ENCODE measurements at regions not wholly inside any gene's neighbourhood (a gene's known extent, or its start where the extent isn't known, plus 50 kb on each side); places are given as distances from the start of the nearest gene placed in this dataset.

GRCh38 chrX:13144927-13145655 lies 100.7 kb upstream of the FAM9C start:
- TF ChIP-seq CTCF (IDR thresholded peaks at IDR 0.05; ENCODE audit: extremely low read depth, insufficient read depth, missing control alignments) = no peak
- in situ Hi-C loops (cut with MboI; ENCODE audit: low pct_unique_long_range_greater_than_20kb, low sequenced_read_pairs, unreplicated experiment) = no loop called here
- no peak for DNase-seq (ENCODE audit: low spot score)

- in situ Hi-C loops (cut with MboI; ENCODE audit: low pct_unique_long_range_greater_than_20kb, low sequenced_read_pairs, unreplicated experiment) = no loop called here
These were observed 98.5 kb upstream of the FAM9C start for GRCh38 chrX:13142891-13143290.

GRCh38 chrX:13140007-13140406 lies 95.6 kb upstream of the FAM9C start:
- no peak for TF ChIP-seq CTCF (IDR thresholded peaks at IDR 0.05; ENCODE audit: extremely low read depth, insufficient read depth, missing control alignments)
- in situ Hi-C loops (cut with MboI; ENCODE audit: low pct_unique_long_range_greater_than_20kb, low sequenced_read_pairs, unreplicated experiment) = no loop called here
- DNase-seq (ENCODE audit: low spot score) = no peak

More at GRCh38 chrX:13142891-13143290, 98.5 kb upstream of the FAM9C start:
- DNase-seq (ENCODE audit: low spot score) = no peak
- no peak for TF ChIP-seq CTCF (IDR thresholded peaks at IDR 0.05; ENCODE audit: extremely low read depth, insufficient read depth, missing control alignments)

- no peak for TF ChIP-seq CTCF (IDR thresholded peaks at IDR 0.05; ENCODE audit: extremely low read depth, insufficient read depth, missing control alignments)
- in situ Hi-C loops (cut with MboI; ENCODE audit: low pct_unique_long_range_greater_than_20kb, low sequenced_read_pairs, unreplicated experiment) = no loop called here
- DNase-seq (ENCODE audit: low spot score) = no peak
These were observed 87.1 kb upstream of the FAM9C start for GRCh38 chrX:13131396-13132137.

GRCh38 chrX:13130816-13131215 lies 86.4 kb upstream of the FAM9C start:
- no peak for DNase-seq (ENCODE audit: low spot score)
- no peak for TF ChIP-seq CTCF (IDR thresholded peaks at IDR 0.05; ENCODE audit: extremely low read depth, insufficient read depth, missing control alignments)
- in situ Hi-C loops (cut with MboI; ENCODE audit: low pct_unique_long_range_greater_than_20kb, low sequenced_read_pairs, unreplicated experiment) = no loop called here

GRCh38 chrX:13128104-13128503 lies 83.7 kb upstream of the FAM9C start:
- in situ Hi-C loops (cut with MboI; ENCODE audit: low pct_unique_long_range_greater_than_20kb, low sequenced_read_pairs, unreplicated experiment) = no loop called here
- no peak for DNase-seq (ENCODE audit: low spot score)
- TF ChIP-seq CTCF (IDR thresholded peaks at IDR 0.05; ENCODE audit: extremely low read depth, insufficient read depth, missing control alignments) = no peak
